GM18870 (cell line): ENCODE measurements at regions not wholly inside any gene's neighbourhood (a gene's known extent, or its start where the extent isn't known, plus 50 kb on each side); places are given as distances from the start of the nearest gene placed in this dataset.
"Not testable (repeated sequence)": the region's sequence is repeated elsewhere in the genome, so short reads cannot be mapped to it uniquely, and the experiment has no call there.

Experiments used
- ATAC-seq: cut with Tn5 transposase; IDR thresholded peaks from one replicate; pipeline ENCODE4 v1.9.1; 2021; ENCODE audit warnings: moderate library complexity; ENCODE audit not compliant: unreplicated experiment

GRCh38 chr6:21874372-21874771, 280.8 kb downstream of the SOX4 start:
- ATAC-seq, result no peak

DNA sequence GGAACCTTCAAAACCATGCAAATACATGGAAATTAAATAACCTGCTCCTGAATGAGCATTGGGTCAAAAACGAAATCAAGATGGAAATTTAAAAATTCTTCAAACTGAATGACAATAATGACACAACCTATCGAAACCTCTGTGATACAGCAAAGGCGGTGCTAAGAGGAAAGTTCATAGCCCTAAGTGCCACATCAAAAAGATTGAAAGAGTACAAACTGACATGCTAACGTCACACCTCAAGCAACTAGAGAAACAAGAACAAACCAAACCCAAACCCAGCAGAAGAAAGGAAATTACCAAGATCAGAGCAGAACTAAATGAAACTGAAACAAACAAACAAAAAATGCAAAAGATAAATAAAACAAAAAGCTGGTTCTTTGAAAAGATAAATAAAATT, 283.5 kb downstream of the SOX4 start:
- ATAC-seq, result not testable (repeated sequence)

DNA sequence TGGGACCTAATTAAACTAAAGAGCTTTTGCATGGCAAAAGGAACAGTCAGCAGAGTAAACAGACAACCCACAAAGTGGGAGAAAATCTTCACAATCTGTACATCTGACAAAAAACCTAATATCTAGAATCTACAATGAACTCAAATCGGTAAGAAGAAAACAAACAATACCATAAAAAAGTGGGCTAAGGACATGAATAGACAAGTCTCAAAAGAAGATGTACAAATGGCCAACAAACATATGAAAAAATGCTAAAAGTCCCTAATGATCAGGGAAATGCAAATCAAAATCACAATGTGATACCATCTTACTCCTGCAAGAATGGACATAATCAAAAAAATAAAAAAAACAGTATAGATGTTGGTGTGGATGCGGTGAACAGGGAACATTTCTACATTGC, 286.7 kb downstream of the SOX4 start:
- ATAC-seq, result not testable (repeated sequence)

DNA sequence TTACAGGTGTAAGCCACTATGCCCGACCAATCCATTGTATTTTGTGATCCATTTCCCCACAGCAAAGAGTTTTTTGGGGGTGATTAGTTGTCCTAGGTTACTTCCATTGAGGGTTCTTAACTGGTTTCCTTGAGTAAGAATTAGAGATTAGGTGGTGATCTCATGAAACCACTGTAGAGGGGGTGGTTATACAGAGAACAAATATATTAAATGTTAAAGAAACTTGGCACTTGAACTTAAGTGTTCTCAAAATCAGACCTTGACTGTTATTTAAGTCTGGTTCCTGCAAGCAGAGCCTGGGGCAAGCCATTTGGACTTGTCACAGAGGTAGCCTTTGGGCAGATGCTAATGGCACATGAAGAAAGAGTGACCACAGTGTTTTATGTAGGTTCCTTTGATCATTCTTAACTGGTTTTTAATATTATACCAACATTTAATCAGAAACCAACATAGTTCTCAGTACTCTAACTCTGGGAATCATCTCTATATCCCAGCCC, 288.5 kb downstream of the SOX4 start:
- no peak for ATAC-seq

GRCh38 chr6:21883595-21884328, 290.2 kb downstream of the SOX4 start:
- no peak for ATAC-seq

DNA sequence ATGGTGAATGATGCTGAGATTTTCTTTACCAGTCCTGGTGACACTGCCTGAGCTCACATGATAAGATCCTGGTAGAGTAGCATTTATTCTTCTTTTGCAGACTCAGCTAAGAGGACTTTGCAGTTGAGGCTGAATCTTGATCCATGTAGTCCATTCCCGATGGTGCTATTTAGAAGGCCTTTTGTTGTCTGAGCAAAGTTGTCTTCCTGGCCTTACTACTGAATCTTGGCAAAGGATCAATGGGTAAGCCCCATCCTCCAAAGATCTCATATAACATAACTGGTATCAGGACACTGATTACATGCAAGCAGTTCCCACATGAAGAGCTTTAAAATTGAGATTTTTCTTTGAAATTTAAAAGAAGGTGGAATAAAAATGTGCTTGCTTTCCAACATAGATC, 291.6 kb downstream of the SOX4 start:
- no peak for ATAC-seq

GRCh38 chr6:21885532-21886114, 292.1 kb downstream of the SOX4 start:
- ATAC-seq, result no peak

DNA sequence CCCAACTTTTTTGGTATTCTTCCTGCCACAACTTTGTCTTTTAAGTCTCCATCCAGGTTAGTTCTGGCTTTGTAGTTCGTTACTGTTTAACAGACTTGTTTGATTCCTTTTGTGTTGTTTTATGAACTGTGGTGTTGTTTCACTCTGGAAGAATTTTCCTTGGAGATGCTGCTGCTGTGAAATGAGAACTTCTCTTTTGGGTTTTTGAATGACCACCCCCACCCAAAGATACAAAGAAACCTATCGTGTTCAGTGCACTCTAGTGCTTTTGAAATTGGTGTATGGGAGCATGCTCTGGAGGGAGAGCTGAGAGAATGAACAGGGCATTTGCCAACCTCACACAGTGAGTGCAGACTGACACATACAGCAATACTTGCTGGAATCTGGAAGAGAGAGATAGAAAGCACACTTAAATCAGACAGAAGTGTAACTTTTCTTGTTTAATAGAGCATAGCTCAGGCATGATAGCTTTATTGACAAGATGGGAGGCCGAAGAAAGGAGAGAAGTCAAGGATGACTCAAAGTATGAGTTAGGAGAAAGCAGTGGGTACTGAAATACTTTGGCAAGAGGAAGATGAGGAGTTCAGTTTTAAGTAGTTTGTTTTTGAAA, 293.1 kb downstream of the SOX4 start:
- ATAC-seq, result no peak

- no peak for ATAC-seq
These were observed 294.0 kb downstream of the SOX4 start for GRCh38 chr6:21887231-21888185.

DNA sequence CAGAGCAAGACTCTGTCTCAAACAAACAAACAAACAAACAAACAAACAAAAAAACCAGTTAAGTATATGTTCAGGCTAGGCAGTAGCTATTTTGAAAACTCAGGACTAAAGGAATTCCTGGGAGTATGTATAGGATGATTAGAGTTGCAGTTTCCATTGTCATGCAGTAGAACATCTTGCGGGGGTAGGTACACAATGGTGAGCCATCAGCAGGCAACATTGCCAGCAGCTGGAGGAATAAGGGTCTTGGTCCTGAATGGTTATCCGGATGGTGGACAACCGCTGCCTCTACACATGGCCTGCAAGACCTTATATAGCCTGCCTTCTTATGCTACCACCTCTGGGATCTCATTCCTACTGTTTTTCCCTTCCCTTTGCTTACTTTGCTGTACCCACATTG, 297.5 kb downstream of the SOX4 start:
- no peak for ATAC-seq

DNA sequence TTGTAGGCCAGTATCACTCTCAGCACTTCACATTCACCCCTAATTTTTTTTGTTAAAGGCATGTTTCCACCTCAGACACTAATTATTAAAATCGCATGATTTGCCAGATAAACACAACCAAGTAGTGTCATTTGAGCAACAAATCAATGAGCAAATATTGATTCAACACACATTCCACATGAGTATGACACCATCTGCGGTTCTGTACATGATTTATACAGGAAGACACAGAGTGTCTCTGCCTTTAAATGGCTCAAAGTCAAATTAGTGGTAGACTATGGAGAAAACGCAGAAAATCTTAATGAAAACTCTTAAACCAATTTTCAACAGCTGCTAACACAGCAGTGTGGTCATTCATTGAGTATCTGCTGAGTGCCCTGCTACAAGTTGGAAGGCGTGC, 300.2 kb downstream of the SOX4 start:
- ATAC-seq, result no peak

DNA sequence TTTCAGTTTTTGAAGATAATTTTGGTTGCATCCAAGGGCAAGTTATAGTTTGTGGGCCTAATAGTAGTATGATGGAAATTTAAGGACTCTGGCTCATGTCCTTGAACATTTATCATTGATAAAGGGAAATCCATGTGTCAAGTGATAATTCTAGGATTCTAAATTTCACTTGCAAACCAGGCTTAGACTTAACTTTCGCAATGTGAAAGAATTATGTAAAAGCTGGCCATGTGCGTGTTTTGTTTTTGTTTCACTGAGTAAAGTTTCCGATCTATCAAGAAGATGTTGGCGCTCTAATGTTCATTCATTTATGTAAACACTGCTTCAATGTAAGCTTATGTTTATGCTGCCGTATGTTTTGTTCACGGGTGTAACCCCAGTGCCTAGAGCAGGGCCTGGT, 302.0 kb downstream of the SOX4 start:
- no peak for ATAC-seq

DNA sequence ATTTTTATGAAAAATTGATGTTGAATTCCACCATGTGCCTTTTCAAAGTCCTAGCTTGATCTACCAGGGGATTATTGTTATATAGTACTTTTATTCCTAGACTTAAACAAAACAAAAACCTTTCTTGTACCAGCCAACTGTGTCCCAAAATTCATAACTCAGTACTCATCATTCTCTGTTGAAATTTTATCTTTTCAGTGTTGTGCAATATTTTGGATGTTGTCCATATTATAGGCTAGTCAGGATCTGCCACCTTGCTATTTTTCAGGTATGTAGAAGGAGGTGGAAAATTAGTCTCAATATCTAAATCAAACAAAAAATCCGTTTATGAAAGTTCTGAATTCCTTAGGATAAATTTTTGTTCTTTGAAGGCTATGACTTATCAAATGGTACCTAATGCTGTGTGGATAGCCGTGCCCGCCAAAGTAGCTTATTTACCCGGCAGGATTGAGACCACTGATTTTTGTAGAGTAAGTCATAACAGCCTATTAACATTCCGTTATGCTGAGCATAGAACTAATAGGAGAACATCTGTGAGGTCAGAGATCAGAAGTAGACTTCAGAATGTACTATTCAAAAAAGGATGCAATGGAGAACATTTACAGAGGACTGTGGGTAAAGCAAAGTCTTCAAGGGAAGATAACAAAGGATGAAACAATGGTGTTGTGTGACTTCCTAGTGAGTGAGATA, 304.7 kb downstream of the SOX4 start:
- ATAC-seq, result no peak

GRCh38 chr6:21899708-21900107, 306.2 kb downstream of the SOX4 start:
- no peak for ATAC-seq

DNA sequence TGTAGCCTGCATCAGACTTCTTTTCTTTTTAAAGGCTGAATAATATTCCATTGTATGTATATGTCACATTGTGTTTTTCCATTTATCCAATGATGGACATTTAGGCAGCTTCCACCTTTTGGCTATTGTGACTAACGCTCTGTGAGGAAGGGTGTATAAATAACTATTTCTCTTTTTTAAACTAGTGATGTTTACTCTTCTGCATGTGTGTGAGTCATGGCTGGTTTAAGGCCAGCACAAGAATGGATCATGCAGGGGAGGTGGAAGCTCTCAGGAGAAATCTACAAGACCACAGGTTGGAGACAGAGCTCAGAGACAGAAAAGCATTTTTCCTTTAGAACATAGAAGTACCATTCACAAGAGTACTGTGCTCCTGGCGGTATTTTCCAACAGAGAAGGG, 307.2 kb downstream of the SOX4 start:
- no peak for ATAC-seq

- ATAC-seq, result no peak
These were observed 309.1 kb downstream of the SOX4 start for GRCh38 chr6:21902628-21903169.

DNA sequence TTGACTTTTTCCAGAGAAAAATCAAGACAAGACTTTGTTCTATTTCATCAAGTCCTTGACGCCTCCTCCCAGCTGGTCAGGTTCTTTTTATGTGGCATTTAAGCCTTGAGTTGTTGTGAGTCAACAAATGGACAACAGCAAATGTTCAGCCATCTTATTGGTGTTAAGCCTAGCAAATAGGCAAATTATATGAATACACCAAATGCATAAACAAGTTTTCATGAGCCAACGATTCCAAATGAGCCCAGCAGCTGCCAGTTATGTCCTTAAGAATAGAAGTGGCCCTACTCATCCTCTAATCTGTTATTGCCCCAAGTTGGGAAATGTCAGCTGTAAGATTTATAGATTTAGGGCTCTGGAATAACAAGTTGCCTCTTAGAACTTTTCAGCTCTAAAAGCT, 312.0 kb downstream of the SOX4 start:
- ATAC-seq, result no peak

GRCh38 chr6:21906826-21907225, 313.3 kb downstream of the SOX4 start:
- ATAC-seq, result no peak

- no peak for ATAC-seq
These were observed 313.7 kb downstream of the SOX4 start for GRCh38 chr6:21907291-21907690.

- no peak for ATAC-seq
These were observed 314.8 kb downstream of the SOX4 start for GRCh38 chr6:21908161-21908848.
